CD14-positive monocyte (primary cell): ENCODE measurements at regions not wholly inside any gene's neighbourhood (a gene's known extent, or its start where the extent isn't known, plus 50 kb on each side); places are given as distances from the start of the nearest gene placed in this dataset.

Source experiments
- DNase-seq, 3 donors: peaks; one replicate each; pipeline ENCODE4 v3.0.0-alpha.2; 2011 to 2022
- H2AFZ ChIP-seq: 2 replicates; pipeline ENCODE4 v1.6.0; 2012; ENCODE audit warnings: mild to moderate bottlenecking, low read depth, low read length, inconsistent platforms; ENCODE audit not compliant: insufficient read depth, poor library complexity, severe bottlenecking
- H3K27ac ChIP-seq, 2 donors: 1 replicate in 1 of 2; 2 replicates in 1 of 2; pipeline ENCODE4 v1.5.1; 2012 to 2013; ENCODE audit warnings: low read length in 2 of 2, control low read depth in 1 of 2, inconsistent platforms in 1 of 2, low read depth in 1 of 2, mild to moderate bottlenecking in 1 of 2
- H3K27me3 ChIP-seq, 2 donors: one replicate each; pipeline versions ENCODE4 v1.6.0 to v1.6.1; 2011 to 2013; ENCODE audit warnings: low read length in 2 of 2; ENCODE audit not compliant: control insufficient read depth in 2 of 2, insufficient read depth in 2 of 2
- H3K36me3 ChIP-seq, 2 donors: replicated peaks in 1 of 2; 1 replicate in 1 of 2; 2 replicates in 1 of 2; pipeline versions ENCODE4 v1.5.1 to v1.6.1; 2012 to 2013; ENCODE audit warnings: low read length in 2 of 2, control low read depth in 1 of 2, inconsistent platforms in 1 of 2, mild to moderate bottlenecking in 1 of 2; ENCODE audit not compliant: insufficient read depth in 2 of 2, control insufficient read depth in 1 of 2
- H3K4me1 ChIP-seq, 2 donors: 1 replicate in 1 of 2; 2 replicates in 1 of 2; pipeline versions ENCODE4 v1.5.1 to v1.6.1; 2012 to 2013; ENCODE audit warnings: low read length in 2 of 2, control low read depth in 1 of 2, inconsistent platforms in 1 of 2, mild to moderate bottlenecking in 1 of 2, moderate library complexity in 1 of 2; ENCODE audit not compliant: insufficient read depth in 2 of 2, control insufficient read depth in 1 of 2
- H3K4me2 ChIP-seq: replicated peaks from 2 replicates; pipeline ENCODE3; 2012; ENCODE audit warnings: low read length, moderate library complexity, mild to moderate bottlenecking; ENCODE audit not compliant: poor library complexity, severe bottlenecking; ENCODE audit errors: extremely low read depth
- H3K4me3 ChIP-seq, 3 experiments: fragments of 200-600 bp in 1 of 3; sonication (generic) in 1 of 3; replicated peaks in 1 of 3; 1 replicate in 2 of 3; 2 replicates in 1 of 3; pipeline ENCODE4 v1.5.1; 2011 to 2013; ENCODE audit warnings: low read length in 3 of 3, mild to moderate bottlenecking in 3 of 3, control low read depth in 2 of 3, low read depth in 2 of 3, inconsistent platforms in 1 of 3, moderate library complexity in 1 of 3
- H3K79me2 ChIP-seq: 2 replicates; pipeline ENCODE4 v1.6.0; 2012; ENCODE audit warnings: mild to moderate bottlenecking, control low read depth, inconsistent platforms, low read length, moderate library complexity; ENCODE audit not compliant: insufficient read depth
- H3K9ac ChIP-seq: 2 replicates; pipeline ENCODE4 v1.6.0; 2017; ENCODE audit warnings: low read length, mild to moderate bottlenecking; ENCODE audit not compliant: insufficient read depth, poor library complexity, severe bottlenecking
- H3K9me3 ChIP-seq, 2 donors: replicated peaks in 1 of 2; 1 replicate in 1 of 2; 2 replicates in 1 of 2; pipeline versions ENCODE4 v1.5.1 to v1.6.1; 2012 to 2013; ENCODE audit warnings: low read length in 2 of 2, control low read depth in 1 of 2; ENCODE audit not compliant: control insufficient read depth in 1 of 2, insufficient read depth in 1 of 2
- H4K20me1 ChIP-seq: 2 replicates; pipeline ENCODE4 v1.6.0; 2012; ENCODE audit warnings: mild to moderate bottlenecking, low read length, control low read depth, moderate library complexity; ENCODE audit not compliant: insufficient read depth
- H3K27ac Mint-ChIP-seq, 7 donors: one replicate each; pipeline ENCODE4 v1.8.0; 2020; ENCODE audit warnings: mild to moderate bottlenecking in 7 of 7, mixed read lengths in 7 of 7, moderate library complexity in 6 of 7, inconsistent platforms in 2 of 7
- H3K27me3 Mint-ChIP-seq, 3 donors: one replicate each; pipeline ENCODE4 v1.8.0; 2021 to 2022; ENCODE audit warnings: low read depth in 3 of 3, mild to moderate bottlenecking in 3 of 3, mixed read lengths in 3 of 3, moderate library complexity in 3 of 3, inconsistent platforms in 1 of 3
- H3K36me3 Mint-ChIP-seq, 2 donors: one replicate each; pipeline ENCODE4 v1.8.0; 2020; ENCODE audit warnings: mixed read lengths in 2 of 2, inconsistent platforms in 1 of 2, mild to moderate bottlenecking in 1 of 2
- H3K4me1 Mint-ChIP-seq: one replicate; pipeline ENCODE4 v1.8.0; 2020; ENCODE audit warnings: mild to moderate bottlenecking, mixed read lengths
- H3K4me3 Mint-ChIP-seq, 2 donors: one replicate each; pipeline ENCODE4 v1.8.0; 2020; ENCODE audit warnings: mild to moderate bottlenecking in 2 of 2, mixed read lengths in 2 of 2, moderate library complexity in 1 of 2
- H3K9me3 Mint-ChIP-seq, 7 donors: one replicate each; pipeline ENCODE4 v1.8.0; 2020 to 2022; ENCODE audit warnings: mixed read lengths in 7 of 7, mild to moderate bottlenecking in 6 of 7, moderate library complexity in 6 of 7, inconsistent platforms in 2 of 7
- WGBS: methylation state at CpG from one replicate; pipeline ENCODE4 v1.1.5; 2013; ENCODE audit warnings: missing lambda C conversion rate; ENCODE audit not compliant: insufficient coverage; 5-methylcytosine and 5-hydroxymethylcytosine counted together
- intact Hi-C, 2 donors: fragments of 100-400 bp; cut with micrococcal nuclease; formaldehyde crosslinking; loops; one replicate each; pipeline versions ENCODE4 v1.15.0 to v1.15.1; 2023
- TF ChIP-seq, protein P1 (sequence below): fragments of 200-600 bp; IDR thresholded peaks from one replicate; pipeline ENCODE4 v1.8.0; 2022; ENCODE audit warnings: antibody characterized with exemption, mild to moderate bottlenecking

DNA sequence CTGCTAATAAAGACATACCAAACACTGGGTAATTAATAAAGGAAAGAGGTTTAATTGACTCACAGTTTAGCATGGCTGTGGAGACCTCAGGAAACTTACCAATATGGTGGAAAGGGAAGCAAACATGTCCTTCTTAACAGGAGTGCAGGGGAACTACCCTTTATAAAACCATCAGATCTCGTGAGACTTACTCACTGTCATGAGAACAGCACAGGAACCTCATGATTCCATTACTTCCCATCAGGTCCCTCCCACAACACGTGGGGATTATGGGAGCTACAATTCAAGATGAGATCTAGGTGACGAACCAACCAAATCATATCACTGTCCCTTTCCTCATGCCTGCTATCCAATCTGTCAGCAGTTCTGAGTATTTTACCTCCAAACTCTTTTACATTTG lies 586.7 kb downstream of the TDRD15 start:
- Mint-ChIP-seq H3K36me3 (no peaks in the 10 kb centered on the region), H3K4me3 (no peak overlapping the region), H3K4me1 (no peaks in the 10 kb centered on the region), H3K27ac (no peak overlapping the region), H3K9me3 (peaks cover 0 to 1% (median 0%) of the 10 kb centered on the region in 7 donors), H3K27me3 (no peaks in the 10 kb centered on the region)
- Histone ChIP-seq H2AFZ (no peak overlapping the region), H3K4me2 (no peak overlapping the region), H4K20me1 (no peaks in the 10 kb centered on the region), H3K4me3 (no peak overlapping the region), H3K27ac (no peak overlapping the region), H3K27me3 (no peaks in the 10 kb centered on the region), H3K4me1 (no peaks in the 10 kb centered on the region), H3K9me3 (no peaks in the 10 kb centered on the region), H3K9ac (no peak overlapping the region), H3K36me3 (no peaks in the 10 kb centered on the region), H3K79me2 (no peaks in the 10 kb centered on the region)
- intact Hi-C loops, result no loop called here
- TF ChIP-seq, protein P1, sequence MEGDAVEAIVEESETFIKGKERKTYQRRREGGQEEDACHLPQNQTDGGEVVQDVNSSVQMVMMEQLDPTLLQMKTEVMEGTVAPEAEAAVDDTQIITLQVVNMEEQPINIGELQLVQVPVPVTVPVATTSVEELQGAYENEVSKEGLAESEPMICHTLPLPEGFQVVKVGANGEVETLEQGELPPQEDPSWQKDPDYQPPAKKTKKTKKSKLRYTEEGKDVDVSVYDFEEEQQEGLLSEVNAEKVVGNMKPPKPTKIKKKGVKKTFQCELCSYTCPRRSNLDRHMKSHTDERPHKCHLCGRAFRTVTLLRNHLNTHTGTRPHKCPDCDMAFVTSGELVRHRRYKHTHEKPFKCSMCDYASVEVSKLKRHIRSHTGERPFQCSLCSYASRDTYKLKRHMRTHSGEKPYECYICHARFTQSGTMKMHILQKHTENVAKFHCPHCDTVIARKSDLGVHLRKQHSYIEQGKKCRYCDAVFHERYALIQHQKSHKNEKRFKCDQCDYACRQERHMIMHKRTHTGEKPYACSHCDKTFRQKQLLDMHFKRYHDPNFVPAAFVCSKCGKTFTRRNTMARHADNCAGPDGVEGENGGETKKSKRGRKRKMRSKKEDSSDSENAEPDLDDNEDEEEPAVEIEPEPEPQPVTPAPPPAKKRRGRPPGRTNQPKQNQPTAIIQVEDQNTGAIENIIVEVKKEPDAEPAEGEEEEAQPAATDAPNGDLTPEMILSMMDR, result no peak
- WGBS, result 75% methylated on average over 2 of the region's 3 CpGs
- no peak for DNase-seq

DNA sequence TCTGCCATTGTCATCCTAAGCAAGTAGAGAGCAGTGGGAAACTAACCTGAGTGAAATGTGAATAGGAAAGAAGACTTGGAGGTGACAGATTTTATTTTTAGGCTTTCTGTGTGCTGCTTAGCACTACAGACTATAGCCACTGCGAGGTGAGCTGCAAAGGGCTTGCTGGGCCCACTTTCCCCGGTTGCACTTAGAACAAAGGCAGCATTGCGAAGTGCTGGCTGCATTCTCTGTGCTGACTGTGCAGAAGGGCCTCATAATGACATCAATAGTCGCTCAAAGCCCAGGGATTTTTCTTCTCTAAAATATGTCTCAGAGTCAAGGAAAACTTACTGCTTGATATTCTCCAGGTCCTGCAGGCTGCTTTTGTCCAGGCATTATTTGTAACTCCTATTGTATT lies 592.1 kb downstream of the TDRD15 start:
- H3K36me3 ChIP-seq, result no peaks in the 10 kb centered on the region
- no peak overlapping the region for H3K4me2 ChIP-seq
- no peak for DNase-seq
- H3K9ac ChIP-seq, result no peak overlapping the region
- H3K79me2 ChIP-seq, result no peaks in the 10 kb centered on the region
- H3K9me3 ChIP-seq, result peaks cover 0 to 5% of the 10 kb centered on the region in 2 donors
- H3K27me3 ChIP-seq, result no peaks in the 10 kb centered on the region
- Mint-ChIP-seq H3K4me1 (no peaks in the 10 kb centered on the region), H3K27me3 (no peaks in the 10 kb centered on the region), H3K27ac (no peak overlapping the region), H3K4me3 (no peak overlapping the region), H3K36me3 (no peaks in the 10 kb centered on the region), H3K9me3 (peaks cover 0 to 4% (median 2%) of the 10 kb centered on the region in 7 donors)
- H4K20me1 ChIP-seq, result no peaks in the 10 kb centered on the region
- TF ChIP-seq, protein P1, result no peak
- 58% methylated on average over 3 of the region's 4 CpGs for WGBS
- H3K4me1 ChIP-seq, result no peaks in the 10 kb centered on the region
- H2AFZ ChIP-seq, result no peak overlapping the region
- no peak overlapping the region for H3K4me3 ChIP-seq
- no peak overlapping the region for H3K27ac ChIP-seq
- intact Hi-C loops, result no loop called here
